ENCODE measurements at regions not wholly inside any gene's neighbourhood (a gene's known extent, or its start where the extent isn't known, plus 50 kb on each side); places are given as distances from the start of the nearest gene placed in this dataset.

DNA sequence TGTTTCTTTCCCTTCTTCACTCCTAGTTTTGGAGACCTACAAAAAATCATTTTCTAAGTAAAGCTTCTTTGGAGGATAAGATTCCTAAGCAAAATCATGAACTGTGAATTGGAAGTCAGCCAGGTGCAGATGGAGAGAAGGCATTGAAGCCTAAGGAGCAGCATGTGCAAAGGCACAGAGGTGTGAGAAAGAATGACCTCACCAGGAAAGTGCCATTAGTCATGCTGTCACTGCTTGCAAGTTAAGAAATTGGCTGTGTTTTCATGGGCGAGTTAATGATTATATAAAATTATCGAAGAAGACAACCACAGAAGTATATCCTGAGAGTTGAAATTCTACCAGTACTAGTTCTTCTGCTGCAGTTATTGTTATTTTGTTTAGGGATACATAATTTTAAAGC is 80.3 kb upstream of the KLHL1 start:
- Histone ChIP-seq H3K4me3 (ENCODE audit: low read length) (no peak overlapping the region), H3K27ac (ENCODE audit: low read length) (no peak overlapping the region), H3K9me3 (ENCODE audit: insufficient read depth, low read length) (no peaks in the 10 kb centered on the region), H3K4me1 (ENCODE audit: low read length) (no peaks in the 10 kb centered on the region), H3K36me3 (replicated peaks; ENCODE audit: low read depth, low read length) (no peaks in the 10 kb centered on the region), H3K79me2 (ENCODE audit: low read length) (no peaks in the 10 kb centered on the region), H4K20me1 (ENCODE audit: insufficient read depth, low read length) (no peaks in the 10 kb centered on the region), H3K9ac (ENCODE audit: low read length) (no peak overlapping the region), H3K27me3 (ENCODE audit: low read depth, low read length) (no peaks in the 10 kb centered on the region), H3K4me2 (ENCODE audit: low read length) (no peak overlapping the region), H2AFZ (ENCODE audit: low read depth, low read length) (no peak overlapping the region)
- TF ChIP-seq, protein P1, sequence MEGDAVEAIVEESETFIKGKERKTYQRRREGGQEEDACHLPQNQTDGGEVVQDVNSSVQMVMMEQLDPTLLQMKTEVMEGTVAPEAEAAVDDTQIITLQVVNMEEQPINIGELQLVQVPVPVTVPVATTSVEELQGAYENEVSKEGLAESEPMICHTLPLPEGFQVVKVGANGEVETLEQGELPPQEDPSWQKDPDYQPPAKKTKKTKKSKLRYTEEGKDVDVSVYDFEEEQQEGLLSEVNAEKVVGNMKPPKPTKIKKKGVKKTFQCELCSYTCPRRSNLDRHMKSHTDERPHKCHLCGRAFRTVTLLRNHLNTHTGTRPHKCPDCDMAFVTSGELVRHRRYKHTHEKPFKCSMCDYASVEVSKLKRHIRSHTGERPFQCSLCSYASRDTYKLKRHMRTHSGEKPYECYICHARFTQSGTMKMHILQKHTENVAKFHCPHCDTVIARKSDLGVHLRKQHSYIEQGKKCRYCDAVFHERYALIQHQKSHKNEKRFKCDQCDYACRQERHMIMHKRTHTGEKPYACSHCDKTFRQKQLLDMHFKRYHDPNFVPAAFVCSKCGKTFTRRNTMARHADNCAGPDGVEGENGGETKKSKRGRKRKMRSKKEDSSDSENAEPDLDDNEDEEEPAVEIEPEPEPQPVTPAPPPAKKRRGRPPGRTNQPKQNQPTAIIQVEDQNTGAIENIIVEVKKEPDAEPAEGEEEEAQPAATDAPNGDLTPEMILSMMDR (IDR thresholded peaks at IDR 0.05; ENCODE audit: low read depth, low read length): no peak
- no peak for TF ChIP-seq EZH2phosphoT487 (IDR thresholded peaks at IDR 0.05; ENCODE audit: low read depth)

DNA sequence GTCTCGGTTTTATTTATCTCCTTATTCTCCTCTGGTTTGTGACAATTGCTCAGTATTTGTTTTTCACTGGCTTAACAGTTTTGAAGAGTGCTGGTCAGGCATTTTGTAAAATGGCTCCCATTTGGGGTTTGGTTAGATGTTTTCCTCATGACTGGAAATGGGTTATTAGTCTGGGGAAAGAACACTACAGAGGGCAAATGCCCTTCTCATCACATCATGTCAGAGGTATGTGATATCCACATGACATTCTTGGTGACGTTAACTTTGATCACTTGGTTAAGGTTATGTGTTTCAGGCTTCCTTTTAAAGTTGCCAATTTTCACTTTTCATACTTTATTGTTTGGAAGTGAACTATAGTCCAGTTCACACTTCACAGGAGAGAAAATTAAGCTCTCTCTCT is 74.8 kb upstream of the KLHL1 start:
- H3K9me3 ChIP-seq (ENCODE audit: insufficient read depth, low read length): no peaks in the 10 kb centered on the region; the same call in 1 of the 2 replicates
- no peak overlapping the region for H3K9ac ChIP-seq (ENCODE audit: low read length)
- H3K27ac ChIP-seq (ENCODE audit: low read length): no peak overlapping the region
- no peaks in the 10 kb centered on the region for H3K36me3 ChIP-seq (replicated peaks; ENCODE audit: low read depth, low read length)
- peak overlapping the region; percentile 65; the same call in 1 of the 2 replicates for H2AFZ ChIP-seq (ENCODE audit: low read depth, low read length)
- H3K27me3 ChIP-seq (ENCODE audit: low read depth, low read length): no peaks in the 10 kb centered on the region
- no peaks in the 10 kb centered on the region for H3K79me2 ChIP-seq (ENCODE audit: low read length)
- H4K20me1 ChIP-seq (ENCODE audit: insufficient read depth, low read length): no peaks in the 10 kb centered on the region
- no peak overlapping the region for H3K4me3 ChIP-seq (ENCODE audit: low read length)
- TF ChIP-seq, protein P1 (IDR thresholded peaks at IDR 0.05; ENCODE audit: low read depth, low read length): no peak
- TF ChIP-seq EZH2phosphoT487 (IDR thresholded peaks at IDR 0.05; ENCODE audit: low read depth): no peak
- no peak overlapping the region for H3K4me2 ChIP-seq (ENCODE audit: low read length)
- H3K4me1 ChIP-seq (ENCODE audit: low read length): no peaks in the 10 kb centered on the region

Data from OCI-LY3 (cell line).